Nephron progenitor cell (in vitro differentiated cells): ENCODE measurements at regions not wholly inside any gene's neighbourhood (a gene's known extent, or its start where the extent isn't known, plus 50 kb on each side); places are given as distances from the start of the nearest gene placed in this dataset.
A peak's percentile ranks its signal among the peaks of the same experiment; 100 is the strongest.

Experiments used
- DNase-seq: peaks from one replicate; pipeline ENCODE4 v3.0.0; 2021
- H3K27ac Mint-ChIP-seq: 2 replicates; pipeline ENCODE4 v1.8.0; 2021; ENCODE audit warnings: mild to moderate bottlenecking, moderate library complexity, mixed read lengths
- H3K27me3 Mint-ChIP-seq: 2 replicates; pipeline ENCODE4 v1.8.0; 2021; ENCODE audit warnings: mild to moderate bottlenecking, low read depth, mixed read lengths; ENCODE audit not compliant: poor library complexity
- H3K36me3 Mint-ChIP-seq: 2 replicates; pipeline ENCODE4 v1.8.0; 2021; ENCODE audit warnings: low read depth, mixed read lengths
- H3K4me1 Mint-ChIP-seq: 2 replicates; pipeline ENCODE4 v1.8.0; 2021; ENCODE audit warnings: mixed read lengths
- H3K4me3 Mint-ChIP-seq: 2 replicates; pipeline ENCODE4 v1.8.0; 2021; ENCODE audit warnings: mild to moderate bottlenecking, moderate library complexity, mixed read lengths
- H3K9me3 Mint-ChIP-seq: 2 replicates; pipeline ENCODE4 v1.8.0; 2021; ENCODE audit warnings: mild to moderate bottlenecking, moderate library complexity, mixed read lengths
- TF ChIP-seq, protein P1 (sequence below): fragments of 200-600 bp; sonication (generic); IDR thresholded peaks from 2 replicates; pipeline ENCODE4 v1.5.0; 2021; ENCODE audit warnings: antibody characterized with exemption

DNA sequence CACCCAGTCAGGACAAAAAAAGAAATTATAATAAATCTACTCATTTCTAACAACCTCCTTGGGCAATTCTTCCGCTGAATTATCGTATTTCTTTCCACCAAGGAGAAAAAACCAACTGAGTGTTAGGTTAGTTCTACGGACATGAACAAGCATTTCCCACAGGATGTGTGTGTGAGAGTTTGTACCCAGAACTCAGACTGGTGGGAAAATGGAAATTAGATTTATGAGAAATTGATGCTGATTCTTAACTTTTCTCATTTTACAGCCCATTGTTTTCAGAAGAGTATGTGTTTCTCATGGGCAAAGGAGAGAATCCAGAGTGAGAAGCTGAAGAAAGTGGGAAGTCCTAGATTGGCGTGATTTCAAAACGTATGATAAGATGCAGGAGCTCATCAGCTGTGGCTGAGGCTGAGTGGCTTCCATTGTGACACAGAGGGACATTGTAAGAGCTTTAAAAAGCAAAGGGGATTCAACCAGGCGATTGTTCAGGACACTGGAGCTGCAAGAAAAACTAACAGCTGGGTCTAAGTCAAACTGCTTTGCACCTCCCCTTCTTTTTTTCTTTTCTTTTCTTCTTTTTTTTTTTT lies 184.7 kb upstream of the ARGLU1 start:
- Mint-ChIP-seq H3K9me3 (no peaks in the 10 kb centered on the region), H3K4me3 (peak overlapping the region; percentile 48), H3K36me3 (no peaks in the 10 kb centered on the region), H3K4me1 (peaks cover 52% of the 10 kb centered on the region), H3K27ac (peak overlapping the region; percentile 99), H3K27me3 (peaks cover 4% of the 10 kb centered on the region)
- TF ChIP-seq, protein P1, sequence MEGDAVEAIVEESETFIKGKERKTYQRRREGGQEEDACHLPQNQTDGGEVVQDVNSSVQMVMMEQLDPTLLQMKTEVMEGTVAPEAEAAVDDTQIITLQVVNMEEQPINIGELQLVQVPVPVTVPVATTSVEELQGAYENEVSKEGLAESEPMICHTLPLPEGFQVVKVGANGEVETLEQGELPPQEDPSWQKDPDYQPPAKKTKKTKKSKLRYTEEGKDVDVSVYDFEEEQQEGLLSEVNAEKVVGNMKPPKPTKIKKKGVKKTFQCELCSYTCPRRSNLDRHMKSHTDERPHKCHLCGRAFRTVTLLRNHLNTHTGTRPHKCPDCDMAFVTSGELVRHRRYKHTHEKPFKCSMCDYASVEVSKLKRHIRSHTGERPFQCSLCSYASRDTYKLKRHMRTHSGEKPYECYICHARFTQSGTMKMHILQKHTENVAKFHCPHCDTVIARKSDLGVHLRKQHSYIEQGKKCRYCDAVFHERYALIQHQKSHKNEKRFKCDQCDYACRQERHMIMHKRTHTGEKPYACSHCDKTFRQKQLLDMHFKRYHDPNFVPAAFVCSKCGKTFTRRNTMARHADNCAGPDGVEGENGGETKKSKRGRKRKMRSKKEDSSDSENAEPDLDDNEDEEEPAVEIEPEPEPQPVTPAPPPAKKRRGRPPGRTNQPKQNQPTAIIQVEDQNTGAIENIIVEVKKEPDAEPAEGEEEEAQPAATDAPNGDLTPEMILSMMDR: no peak
- DNase-seq: no peak

DNA sequence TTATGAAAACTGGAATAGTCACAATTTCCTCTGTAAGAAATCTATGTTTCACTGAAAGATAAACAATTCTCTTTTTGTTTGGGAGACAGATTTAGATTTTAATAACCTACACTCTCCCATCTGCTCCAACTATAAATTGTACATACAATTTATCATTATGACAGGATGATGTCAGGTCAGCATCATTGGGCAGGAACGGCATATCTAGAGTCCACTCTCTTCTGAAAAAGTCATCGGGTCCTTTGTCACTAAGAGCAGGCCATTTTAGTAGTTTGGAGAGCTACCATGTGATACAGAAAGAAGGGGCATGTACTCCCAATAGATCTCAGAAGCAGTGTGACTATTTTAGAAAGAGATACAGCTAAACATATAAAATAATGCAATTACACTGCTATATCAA lies 180.8 kb upstream of the ARGLU1 start:
- no peak for DNase-seq
- Mint-ChIP-seq H3K27ac (no peak overlapping the region), H3K36me3 (no peaks in the 10 kb centered on the region), H3K4me1 (peaks cover 21% of the 10 kb centered on the region), H3K9me3 (no peaks in the 10 kb centered on the region), H3K27me3 (peaks cover 4% of the 10 kb centered on the region), H3K4me3 (no peak overlapping the region)
- TF ChIP-seq, protein P1: no peak

DNA sequence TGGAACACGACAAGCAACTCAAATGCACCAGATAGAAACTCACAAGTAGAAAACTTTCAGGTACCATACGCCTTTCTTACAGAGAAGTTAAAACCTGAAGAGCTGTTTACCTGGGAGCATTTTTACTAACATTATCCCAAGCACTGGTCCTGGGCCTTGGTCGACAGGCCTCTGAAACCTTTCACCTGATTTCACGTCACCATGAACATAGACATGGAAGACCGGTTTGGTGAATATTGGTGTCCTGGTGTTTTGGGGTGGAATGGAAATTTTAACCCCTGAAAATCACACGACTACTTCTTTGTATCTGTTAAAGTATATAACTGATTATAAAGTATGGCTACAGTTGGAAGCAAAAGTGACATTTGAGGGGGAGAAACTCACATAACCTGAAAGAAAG lies 176.6 kb upstream of the ARGLU1 start:
- Mint-ChIP-seq H3K9me3 (no peaks in the 10 kb centered on the region), H3K36me3 (no peaks in the 10 kb centered on the region), H3K27ac (no peak overlapping the region), H3K4me1 (peaks cover 32% of the 10 kb centered on the region), H3K27me3 (no peaks in the 10 kb centered on the region), H3K4me3 (no peak overlapping the region)
- no peak for DNase-seq
- TF ChIP-seq, protein P1: no peak

GRCh38 chr13:106738186-106738678 lies 170.3 kb upstream of the ARGLU1 start:
- peak overlapping the region; percentile 97 for H3K27ac Mint-ChIP-seq
- TF ChIP-seq, protein P1: no peak
- no peaks in the 10 kb centered on the region for H3K27me3 Mint-ChIP-seq
- H3K4me3 Mint-ChIP-seq: no peak overlapping the region
- no peak for DNase-seq
- peaks cover 30% of the 10 kb centered on the region for H3K9me3 Mint-ChIP-seq
- H3K4me1 Mint-ChIP-seq: peaks cover 33% of the 10 kb centered on the region
- peaks cover 12% of the 10 kb centered on the region for H3K36me3 Mint-ChIP-seq

- Mint-ChIP-seq H3K9me3 (peaks cover 30% of the 10 kb centered on the region), H3K4me1 (peaks cover 20% of the 10 kb centered on the region), H3K27ac (no peak overlapping the region), H3K36me3 (peaks cover 12% of the 10 kb centered on the region), H3K4me3 (no peak overlapping the region), H3K27me3 (peaks cover 3% of the 10 kb centered on the region)
- TF ChIP-seq, protein P1: no peak
- DNase-seq: no peak
Observed at GRCh38 chr13:106736941-106737340, 169.0 kb upstream of the ARGLU1 start.

- no peak overlapping the region for H3K27ac Mint-ChIP-seq
- H3K36me3 Mint-ChIP-seq: peaks cover 12% of the 10 kb centered on the region
- H3K27me3 Mint-ChIP-seq: peaks cover 3% of the 10 kb centered on the region
- no peak overlapping the region for H3K4me3 Mint-ChIP-seq
- peaks cover 12% of the 10 kb centered on the region for H3K4me1 Mint-ChIP-seq
- TF ChIP-seq, protein P1: no peak
- DNase-seq: no peak
- peaks cover 30% of the 10 kb centered on the region for H3K9me3 Mint-ChIP-seq
Observed at GRCh38 chr13:106734198-106734597, 166.3 kb upstream of the ARGLU1 start.
